ACC112 (cell line): ENCODE measurements at regions not wholly inside any gene's neighbourhood (a gene's known extent, or its start where the extent isn't known, plus 50 kb on each side); places are given as distances from the start of the nearest gene placed in this dataset.

Experiments used
- H2AFZ ChIP-seq: fragments of 200-600 bp; sonication (generic); one replicate; pipeline ENCODE4 v1.6.0; 2017; ENCODE audit warnings: antibody characterized with exemption, low read length; ENCODE audit not compliant: unreplicated experiment
- H3K27ac ChIP-seq: fragments of 200-600 bp; sonication (generic); 2 replicates; pipeline ENCODE4 v1.5.1; 2014; ENCODE audit warnings: low read depth, mild to moderate bottlenecking, antibody characterized with exemption, low read length, moderate library complexity
- H3K27me3 ChIP-seq: fragments of 200-600 bp; sonication (generic); 2 replicates; pipeline ENCODE4 v1.6.1; 2014; ENCODE audit warnings: mild to moderate bottlenecking, antibody characterized with exemption, low read length, moderate library complexity, mixed read lengths; ENCODE audit not compliant: insufficient read depth
- H3K36me3 ChIP-seq: fragments of 200-600 bp; sonication (generic); 2 replicates; pipeline ENCODE4 v1.6.1; 2016; ENCODE audit warnings: mild to moderate bottlenecking, antibody characterized with exemption, low read length, moderate library complexity, mixed read lengths; ENCODE audit not compliant: insufficient read depth
- H3K4me1 ChIP-seq: fragments of 200-600 bp; sonication (generic); one replicate; pipeline ENCODE4 v1.6.1; 2016; ENCODE audit warnings: low read length, mixed read lengths; ENCODE audit not compliant: insufficient read depth, unreplicated experiment, control insufficient read depth
- H3K4me3 ChIP-seq: fragments of 200-600 bp; sonication (generic); 2 replicates; pipeline ENCODE4 v1.5.1; 2014; ENCODE audit warnings: mild to moderate bottlenecking, low read depth, low read length
- H3K79me2 ChIP-seq: fragments of 200-600 bp; sonication (generic); one replicate; pipeline ENCODE4 v1.6.0; 2016; ENCODE audit warnings: low read length; ENCODE audit not compliant: control insufficient read depth, unreplicated experiment, insufficient read depth

GRCh38 chr4:60187428-60187827 lies 1012.7 kb upstream of the ADGRL3 start:
- Histone ChIP-seq H3K79me2 (no peaks in the 10 kb centered on the region), H2AFZ (no peak overlapping the region), H3K4me3 (no peak overlapping the region), H3K27me3 (no peaks in the 10 kb centered on the region), H3K4me1 (no peaks in the 10 kb centered on the region), H3K27ac (no peak overlapping the region), H3K36me3 (no peaks in the 10 kb centered on the region)

GRCh38 chr4:60189286-60189685 lies 1010.8 kb upstream of the ADGRL3 start:
- H3K79me2 ChIP-seq, result no peaks in the 10 kb centered on the region
- H3K27ac ChIP-seq, result no peak overlapping the region
- H3K27me3 ChIP-seq, result no peaks in the 10 kb centered on the region
- no peaks in the 10 kb centered on the region for H3K4me1 ChIP-seq
- no peak overlapping the region for H2AFZ ChIP-seq
- no peak overlapping the region for H3K4me3 ChIP-seq
- no peaks in the 10 kb centered on the region for H3K36me3 ChIP-seq

GRCh38 chr4:60194214-60194613 lies 1005.9 kb upstream of the ADGRL3 start:
- no peak overlapping the region for H2AFZ ChIP-seq
- H3K79me2 ChIP-seq, result no peaks in the 10 kb centered on the region
- H3K27ac ChIP-seq, result no peak overlapping the region
- no peaks in the 10 kb centered on the region for H3K4me1 ChIP-seq
- no peaks in the 10 kb centered on the region for H3K36me3 ChIP-seq
- H3K4me3 ChIP-seq, result no peak overlapping the region
- H3K27me3 ChIP-seq, result no peaks in the 10 kb centered on the region

GRCh38 chr4:60195256-60195655 lies 1004.9 kb upstream of the ADGRL3 start:
- no peaks in the 10 kb centered on the region for H3K27me3 ChIP-seq
- H3K4me1 ChIP-seq, result no peaks in the 10 kb centered on the region
- no peak overlapping the region for H3K27ac ChIP-seq
- H3K4me3 ChIP-seq, result no peak overlapping the region
- no peaks in the 10 kb centered on the region for H3K79me2 ChIP-seq
- no peak overlapping the region for H2AFZ ChIP-seq
- H3K36me3 ChIP-seq, result no peaks in the 10 kb centered on the region

GRCh38 chr4:60201052-60201673 lies 999.0 kb upstream of the ADGRL3 start:
- H3K4me1 ChIP-seq, result no peaks in the 10 kb centered on the region
- H3K4me3 ChIP-seq, result no peak overlapping the region
- no peaks in the 10 kb centered on the region for H3K79me2 ChIP-seq
- no peaks in the 10 kb centered on the region for H3K27me3 ChIP-seq
- no peaks in the 10 kb centered on the region for H3K36me3 ChIP-seq
- no peak overlapping the region for H3K27ac ChIP-seq
- no peak overlapping the region for H2AFZ ChIP-seq

- H3K4me3 ChIP-seq, result no peak overlapping the region
- H3K4me1 ChIP-seq, result no peaks in the 10 kb centered on the region
- no peaks in the 10 kb centered on the region for H3K79me2 ChIP-seq
- no peak overlapping the region for H2AFZ ChIP-seq
- no peaks in the 10 kb centered on the region for H3K27me3 ChIP-seq
- no peaks in the 10 kb centered on the region for H3K36me3 ChIP-seq
- no peak overlapping the region for H3K27ac ChIP-seq
Observed at GRCh38 chr4:60209588-60209987, 990.5 kb upstream of the ADGRL3 start.

- no peaks in the 10 kb centered on the region for H3K27me3 ChIP-seq
- no peak overlapping the region for H2AFZ ChIP-seq
- no peaks in the 10 kb centered on the region for H3K36me3 ChIP-seq
- peaks cover 3% of the 10 kb centered on the region for H3K4me1 ChIP-seq
- no peak overlapping the region for H3K4me3 ChIP-seq
- H3K27ac ChIP-seq, result no peak overlapping the region
- no peaks in the 10 kb centered on the region for H3K79me2 ChIP-seq
Observed at GRCh38 chr4:60215906-60216305, 984.2 kb upstream of the ADGRL3 start.

GRCh38 chr4:60216752-60217151 lies 983.4 kb upstream of the ADGRL3 start:
- Histone ChIP-seq H3K27ac (no peak overlapping the region), H2AFZ (no peak overlapping the region), H3K27me3 (no peaks in the 10 kb centered on the region), H3K36me3 (no peaks in the 10 kb centered on the region), H3K79me2 (no peaks in the 10 kb centered on the region), H3K4me1 (peaks cover 3% of the 10 kb centered on the region), H3K4me3 (no peak overlapping the region)

GRCh38 chr4:60221866-60222265 lies 978.3 kb upstream of the ADGRL3 start:
- Histone ChIP-seq H2AFZ (no peak overlapping the region), H3K27me3 (no peaks in the 10 kb centered on the region), H3K79me2 (no peaks in the 10 kb centered on the region), H3K4me3 (no peak overlapping the region), H3K36me3 (no peaks in the 10 kb centered on the region), H3K4me1 (peaks cover 18% of the 10 kb centered on the region), H3K27ac (no peak overlapping the region)

GRCh38 chr4:60223208-60223923 lies 976.8 kb upstream of the ADGRL3 start:
- H3K27ac ChIP-seq, result peak overlapping the region; percentile 74
- peak overlapping the region; percentile 55; the same call in 1 of the 2 replicates for H3K4me3 ChIP-seq
- H3K79me2 ChIP-seq, result no peaks in the 10 kb centered on the region
- H3K27me3 ChIP-seq, result no peaks in the 10 kb centered on the region
- peak overlapping the region; percentile 32 for H2AFZ ChIP-seq
- peaks cover 18% of the 10 kb centered on the region for H3K4me1 ChIP-seq
- no peaks in the 10 kb centered on the region for H3K36me3 ChIP-seq

- Histone ChIP-seq H3K4me3 (no peak overlapping the region), H3K27ac (no peak overlapping the region), H3K79me2 (no peaks in the 10 kb centered on the region), H3K27me3 (no peaks in the 10 kb centered on the region), H3K4me1 (no peaks in the 10 kb centered on the region), H2AFZ (no peak overlapping the region), H3K36me3 (no peaks in the 10 kb centered on the region)
Observed at GRCh38 chr4:60241866-60242265, 958.3 kb upstream of the ADGRL3 start.
